HCT116 (cell line): ENCODE measurements at regions not wholly inside any gene's neighbourhood (a gene's known extent, or its start where the extent isn't known, plus 50 kb on each side); places are given as distances from the start of the nearest gene placed in this dataset.

Source experiments
- ATAC-seq: fragments of 200-7000 bp; cut with Tn5 transposase; 2 replicates; pipeline ENCODE4 v1.9.1; 2020; ENCODE audit warnings: mild to moderate bottlenecking, moderate library complexity
- BruUV-seq: library from RNA; stranded (reverse); fragments of 400-500 nt; replicated peaks from 2 replicates; lab custom pipeline; 2021; lab: Mats Ljungman, UMichigan
- CTCF ChIA-PET: fragments of 300-600 bp; sonication (Branson Sonifier 250); formaldehyde crosslinking; loops from one replicate; lab custom pipeline; 2021; ENCODE audit warnings: antibody characterized with exemption; lab: Charles Lee
- POLR2A ChIA-PET: fragments of 300-600, 350-600 bp; sonication (Branson Sonifier 250); formaldehyde crosslinking; loops from one replicate; lab custom pipeline; 2021; ENCODE audit warnings: antibody characterized with exemption; lab: Charles Lee
- RAD21 ChIA-PET, 2 experiments: fragments of 300-600 bp; sonication (Branson Sonifier 250); formaldehyde crosslinking; loops; one replicate each; lab custom pipeline; 2023; ENCODE audit warnings: low total read pairs in 2 of 2; ENCODE audit not compliant: uncharacterized antibody in 2 of 2, unreplicated experiment in 2 of 2, low non-redundant PET in 1 of 2; lab: Charles Lee
- DNase-seq: peaks from one replicate; pipeline ENCODE4 v3.0.0-alpha.2; 2010; ENCODE audit warnings: low read depth, low spot score
- H2AFZ ChIP-seq: fragments of 200-600 bp; shearing (Covaris generic), sonication (generic); 2 replicates; pipeline ENCODE4 v1.6.1; 2017; ENCODE audit warnings: low read depth, mixed run types, mixed read lengths, antibody characterized with exemption, low read length; ENCODE audit not compliant: poor library complexity, severe bottlenecking
- H3K27ac ChIP-seq: 2 replicates; pipeline ENCODE4 v1.5.1; 2012; ENCODE audit warnings: low read depth, low read length
- H3K27me3 ChIP-seq: fragments of 200-600 bp; sonication (generic); 2 replicates; pipeline ENCODE4 v1.6.1; 2016; ENCODE audit warnings: mixed run types, low read length, mixed read lengths; ENCODE audit not compliant: insufficient read depth
- H3K36me3 ChIP-seq, 2 experiments: fragments of 200-500 bp in 1 of 2; fragments of 200-600 bp in 1 of 2; sonication (Bioruptor generic) in 1 of 2; sonication (generic) in 1 of 2; 2 replicates each; pipeline versions ENCODE4 v1.5.1 to v1.6.1; 2014 to 2016; ENCODE audit warnings: low read length in 2 of 2, inconsistent platforms in 1 of 2, mixed read lengths in 1 of 2, mixed run types in 1 of 2; ENCODE audit not compliant: insufficient read depth in 2 of 2, control insufficient read depth in 1 of 2
- H3K4me1 ChIP-seq, 2 experiments: fragments of 200-600 bp in 1 of 2; sonication (generic) in 1 of 2; 2 replicates each; pipeline versions ENCODE4 v1.5.1 to v1.6.1; 2012 to 2017; ENCODE audit warnings: low read length in 2 of 2, inconsistent platforms in 1 of 2, mild to moderate bottlenecking in 1 of 2, mixed read lengths in 1 of 2, mixed run types in 1 of 2, moderate library complexity in 1 of 2; ENCODE audit not compliant: insufficient read depth in 2 of 2, control insufficient read depth in 1 of 2
- H3K4me2 ChIP-seq: fragments of 200-600 bp; sonication (generic); 2 replicates; pipeline ENCODE4 v1.6.1; 2017; ENCODE audit warnings: mixed run types, low read length, mixed read lengths
- H3K4me3 ChIP-seq, 2 experiments: fragments of 200-600 bp in 1 of 2; sonication (generic) in 1 of 2; replicated peaks in 1 of 2; 2 replicates each; pipeline ENCODE4 v1.5.1; 2011 to 2016; ENCODE audit warnings: low read length in 2 of 2, control low read depth in 1 of 2, low read depth in 1 of 2, mild to moderate bottlenecking in 1 of 2, mixed read lengths in 1 of 2, mixed run types in 1 of 2
- H3K79me2 ChIP-seq: fragments of 200-600 bp; sonication (generic); 2 replicates; pipeline ENCODE4 v1.6.1; 2017; ENCODE audit warnings: mild to moderate bottlenecking, mixed run types, low read length, moderate library complexity, mixed read lengths; ENCODE audit not compliant: insufficient read depth
- H3K9ac ChIP-seq: fragments of 200-600 bp; sonication (generic); 2 replicates; pipeline ENCODE4 v1.6.1; 2016; ENCODE audit warnings: low read length, mixed read lengths
- H3K9me2 ChIP-seq: fragments of 200-600 bp; sonication (generic), shearing (Covaris generic); 2 replicates; pipeline ENCODE4 v1.6.1; 2017; ENCODE audit warnings: mixed run types, mild to moderate bottlenecking, moderate library complexity; ENCODE audit not compliant: insufficient read depth
- H3K9me3 ChIP-seq, 2 experiments: fragments of 200-500 bp in 1 of 2; fragments of 200-600 bp in 1 of 2; sonication (Bioruptor generic) in 1 of 2; sonication (generic) in 1 of 2; 2 replicates each; pipeline ENCODE4 v1.6.1; 2014 to 2017; ENCODE audit warnings: low read length in 2 of 2, mixed read lengths in 2 of 2, inconsistent platforms in 1 of 2, low read depth in 1 of 2, mild to moderate bottlenecking in 1 of 2, mixed run types in 1 of 2, moderate library complexity in 1 of 2; ENCODE audit not compliant: control insufficient read depth in 1 of 2, insufficient read depth in 1 of 2
- H4K20me1 ChIP-seq: fragments of 200-600 bp; sonication (generic), shearing (Covaris generic); 2 replicates; pipeline ENCODE4 v1.6.1; 2017; ENCODE audit warnings: mixed run types, mild to moderate bottlenecking, moderate library complexity; ENCODE audit not compliant: insufficient read depth
- CBX3 ChIP-seq: IDR thresholded peaks from 2 replicates; pipeline ENCODE4 v1.6.1; 2012; ENCODE audit warnings: low read depth
- CEBPB ChIP-seq: IDR thresholded peaks from 2 replicates; pipeline ENCODE4 v1.6.1; 2012; ENCODE audit warnings: low read depth
- CTCF ChIP-seq, 3 experiments: fragments of 200-600 bp in 1 of 3; sonication (generic) in 1 of 3; IDR thresholded peaks in 2 of 3; conservative IDR thresholded peaks in 1 of 3; 2 replicates each; pipeline ENCODE4 v1.5.1; 2012 to 2017; ENCODE audit warnings: low read depth in 2 of 3, low read length in 2 of 3, antibody characterized with exemption in 1 of 3, borderline replicate concordance in 1 of 3, control low read depth in 1 of 3, mild to moderate bottlenecking in 1 of 3, mixed read lengths in 1 of 3, mixed run types in 1 of 3, moderate library complexity in 1 of 3; ENCODE audit not compliant: insufficient read depth in 1 of 3
- EGR1 ChIP-seq: IDR thresholded peaks from 2 replicates; pipeline ENCODE4 v1.6.1; 2012; ENCODE audit warnings: low read depth
- FOSL1 ChIP-seq: IDR thresholded peaks from 2 replicates; pipeline ENCODE4 v1.6.1; 2012; ENCODE audit warnings: low read depth
- POLR2A ChIP-seq: IDR thresholded peaks from 2 replicates; pipeline ENCODE4 v1.7.0; 2011; ENCODE audit warnings: borderline replicate concordance; ENCODE audit not compliant: insufficient read depth, insufficient read length; ENCODE audit errors: extremely low read depth
- POLR2AphosphoS5 ChIP-seq: IDR thresholded peaks from 2 replicates; pipeline ENCODE4 v1.6.1; 2011; ENCODE audit warnings: mild to moderate bottlenecking, low read depth, low read length, moderate library complexity
- SIN3A ChIP-seq: IDR thresholded peaks from 2 replicates; pipeline ENCODE4 v1.6.1; 2012; ENCODE audit warnings: low read depth
- SRF ChIP-seq: IDR thresholded peaks from 2 replicates; pipeline ENCODE4 v1.6.1; 2012; ENCODE audit warnings: low read depth
- YY1 ChIP-seq: IDR thresholded peaks from 2 replicates; pipeline ENCODE4 v1.6.1; 2011; ENCODE audit warnings: low read length, low read depth, moderate library complexity, mild to moderate bottlenecking; ENCODE audit not compliant: insufficient replicate concordance; ENCODE audit errors: extremely low read depth
- ZFX ChIP-seq: fragments of 450-650 bp; IDR thresholded peaks from 2 replicates; pipeline ENCODE4 v1.6.1; 2017
- ZNF274 ChIP-seq: fragments of 200-500 bp; sonication (Bioruptor generic); IDR thresholded peaks from 2 replicates; pipeline ENCODE4 v1.6.1; 2014; ENCODE audit warnings: mild to moderate bottlenecking, low read depth, low read length, inconsistent platforms
- intact Hi-C: fragments of 100-400 bp; cut with micrococcal nuclease; formaldehyde crosslinking; loops from 2 replicates; pipeline ENCODE4 v1.10.0; 2022
- TF ChIP-seq, protein P1 (sequence below): IDR thresholded peaks from 2 replicates; pipeline ENCODE4 v1.6.1; 2012
- TF ChIP-seq, protein P2 (sequence below): IDR thresholded peaks from 2 replicates; pipeline ENCODE4 v1.6.1; 2012; ENCODE audit warnings: low read depth
- TF ChIP-seq, protein P3 (sequence below): IDR thresholded peaks from 2 replicates; pipeline ENCODE4 v1.6.1; 2012

- RAD21 ChIA-PET, result no interaction called here
- no peak for ATAC-seq
- H2AFZ ChIP-seq, result no peak overlapping the region
- DNase-seq, result no peak
- H3K4me2 ChIP-seq, result no peak overlapping the region
- H3K27ac ChIP-seq, result no peak overlapping the region
- CTCF ChIA-PET, result no interaction called here
- no peaks in the 10 kb centered on the region for H3K9me3 ChIP-seq
- no peaks in the 10 kb centered on the region for H3K27me3 ChIP-seq
- H3K79me2 ChIP-seq, result no peaks in the 10 kb centered on the region
- POLR2A ChIA-PET, result no interaction called here
- no peaks in the 10 kb centered on the region for H3K4me1 ChIP-seq
- no peak overlapping the region for H3K4me3 ChIP-seq
- BruUV-seq, result no TSS peak
- no peaks in the 10 kb centered on the region for H3K36me3 ChIP-seq
- intact Hi-C loops, result no loop called here
- H3K9ac ChIP-seq, result no peak overlapping the region
- H4K20me1 ChIP-seq, result no peaks in the 10 kb centered on the region
- no peaks in the 10 kb centered on the region for H3K9me2 ChIP-seq
- TF ChIP-seq EGR1 (no peak), SRF (no peak), ZFX (no peak), POLR2A (no peak)
Measured at GRCh38 chr20:51890003-51890402, 87.7 kb upstream of the SALL4 start.

DNA sequence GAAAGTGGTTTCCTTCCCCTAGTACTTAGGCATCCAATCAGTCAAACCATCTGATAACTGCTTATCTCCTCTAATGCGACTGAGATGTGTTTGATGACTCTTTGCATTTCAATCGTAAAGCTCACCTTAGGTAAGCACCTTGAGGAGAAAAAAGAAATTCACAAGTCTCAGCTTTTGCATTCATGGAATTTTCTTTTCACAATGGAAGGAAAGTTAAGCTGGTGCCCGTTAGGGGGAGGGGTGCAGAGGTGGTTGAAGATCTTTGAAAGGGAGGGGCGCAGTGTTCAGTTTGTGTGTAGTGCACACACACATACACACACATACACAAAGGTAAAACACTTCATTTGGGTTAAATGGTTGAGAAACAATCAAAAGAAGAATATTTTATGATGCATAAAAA, 87.1 kb upstream of the SALL4 start:
- intact Hi-C loops, result no loop called here
- Histone ChIP-seq H3K4me1 (no peaks in the 10 kb centered on the region), H2AFZ (no peak overlapping the region), H3K79me2 (no peaks in the 10 kb centered on the region), H3K9ac (no peak overlapping the region), H4K20me1 (no peaks in the 10 kb centered on the region), H3K9me3 (no peaks in the 10 kb centered on the region), H3K4me3 (no peak overlapping the region), H3K36me3 (no peaks in the 10 kb centered on the region), H3K27ac (no peak overlapping the region), H3K27me3 (no peaks in the 10 kb centered on the region), H3K4me2 (no peak overlapping the region), H3K9me2 (no peaks in the 10 kb centered on the region)
- DNase-seq (no peak), ATAC-seq (no peak)
- ChIA-PET CTCF (no interaction called here), POLR2A (no interaction called here), RAD21 (no interaction called here)
- no TSS peak for BruUV-seq
- TF ChIP-seq CBX3 (no peak), ZNF274 (no peak), POLR2AphosphoS5 (no peak), YY1 (no peak), FOSL1 (no peak), CEBPB (no peak), CTCF (IDR thresholded peaks at IDR 0.05 in 2 of 3, conservative IDR thresholded peaks at IDR 0.05 in 1 of 3; ENCODE audit: borderline replicate concordance in 1 of 3, insufficient read depth in 1 of 3, low read depth in 2 of 3, low read length in 2 of 3) (no peak), SIN3A (no peak), ZFX (no peak)
- TF ChIP-seq, protein P1, sequence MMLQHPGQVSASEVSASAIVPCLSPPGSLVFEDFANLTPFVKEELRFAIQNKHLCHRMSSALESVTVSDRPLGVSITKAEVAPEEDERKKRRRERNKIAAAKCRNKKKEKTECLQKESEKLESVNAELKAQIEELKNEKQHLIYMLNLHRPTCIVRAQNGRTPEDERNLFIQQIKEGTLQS, result no peak
- TF ChIP-seq, protein P2, sequence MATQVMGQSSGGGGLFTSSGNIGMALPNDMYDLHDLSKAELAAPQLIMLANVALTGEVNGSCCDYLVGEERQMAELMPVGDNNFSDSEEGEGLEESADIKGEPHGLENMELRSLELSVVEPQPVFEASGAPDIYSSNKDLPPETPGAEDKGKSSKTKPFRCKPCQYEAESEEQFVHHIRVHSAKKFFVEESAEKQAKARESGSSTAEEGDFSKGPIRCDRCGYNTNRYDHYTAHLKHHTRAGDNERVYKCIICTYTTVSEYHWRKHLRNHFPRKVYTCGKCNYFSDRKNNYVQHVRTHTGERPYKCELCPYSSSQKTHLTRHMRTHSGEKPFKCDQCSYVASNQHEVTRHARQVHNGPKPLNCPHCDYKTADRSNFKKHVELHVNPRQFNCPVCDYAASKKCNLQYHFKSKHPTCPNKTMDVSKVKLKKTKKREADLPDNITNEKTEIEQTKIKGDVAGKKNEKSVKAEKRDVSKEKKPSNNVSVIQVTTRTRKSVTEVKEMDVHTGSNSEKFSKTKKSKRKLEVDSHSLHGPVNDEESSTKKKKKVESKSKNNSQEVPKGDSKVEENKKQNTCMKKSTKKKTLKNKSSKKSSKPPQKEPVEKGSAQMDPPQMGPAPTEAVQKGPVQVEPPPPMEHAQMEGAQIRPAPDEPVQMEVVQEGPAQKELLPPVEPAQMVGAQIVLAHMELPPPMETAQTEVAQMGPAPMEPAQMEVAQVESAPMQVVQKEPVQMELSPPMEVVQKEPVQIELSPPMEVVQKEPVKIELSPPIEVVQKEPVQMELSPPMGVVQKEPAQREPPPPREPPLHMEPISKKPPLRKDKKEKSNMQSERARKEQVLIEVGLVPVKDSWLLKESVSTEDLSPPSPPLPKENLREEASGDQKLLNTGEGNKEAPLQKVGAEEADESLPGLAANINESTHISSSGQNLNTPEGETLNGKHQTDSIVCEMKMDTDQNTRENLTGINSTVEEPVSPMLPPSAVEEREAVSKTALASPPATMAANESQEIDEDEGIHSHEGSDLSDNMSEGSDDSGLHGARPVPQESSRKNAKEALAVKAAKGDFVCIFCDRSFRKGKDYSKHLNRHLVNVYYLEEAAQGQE, result no peak
- TF ChIP-seq, protein P3, sequence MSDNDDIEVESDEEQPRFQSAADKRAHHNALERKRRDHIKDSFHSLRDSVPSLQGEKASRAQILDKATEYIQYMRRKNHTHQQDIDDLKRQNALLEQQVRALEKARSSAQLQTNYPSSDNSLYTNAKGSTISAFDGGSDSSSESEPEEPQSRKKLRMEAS, result no peak
